ENCODE measurements at regions not wholly inside any gene's neighbourhood (a gene's known extent, or its start where the extent isn't known, plus 50 kb on each side); places are given as distances from the start of the nearest gene placed in this dataset.

GRCh38 chr11:30729187-30729713 is 143.1 kb upstream of the MPPED2 start:
- Histone ChIP-seq H3K9ac (ENCODE audit: low read depth in 1 of 2, low read length in 2 of 2) (no peak overlapping the region), H3K4me1 (ENCODE audit: control insufficient read depth in 4 of 4, insufficient read depth in 4 of 4, low read length in 3 of 4) (no peaks in the 10 kb centered on the region), H3K36me3 (ENCODE audit: control insufficient read depth in 4 of 4, insufficient read depth in 3 of 4, low read depth in 1 of 4, low read length in 3 of 4) (no peaks in the 10 kb centered on the region), H3K27me3 (ENCODE audit: control insufficient read depth in 4 of 4, insufficient read depth in 4 of 4, low read length in 3 of 4) (no peaks in the 10 kb centered on the region), H3K9me3 (ENCODE audit: control insufficient read depth in 4 of 4, low read length in 3 of 4) (no peaks in the 10 kb centered on the region), H3K4me3 (ENCODE audit: low read depth in 1 of 3, low read length in 3 of 3) (no peak overlapping the region), H3K27ac (ENCODE audit: low read depth in 1 of 2, low read length in 2 of 2) (no peak overlapping the region)
- TF ChIP-seq HNF4G (IDR thresholded peaks at IDR 0.05) (no peak), FOXA2 (IDR thresholded peaks at IDR 0.05) (no peak), GABPA (IDR thresholded peaks at IDR 0.05 in 1 of 2, conservative IDR thresholded peaks at IDR 0.05 in 1 of 2) (no peak), JUND (IDR thresholded peaks at IDR 0.05) (no peak), MAX (IDR thresholded peaks at IDR 0.05) (no peak), HNF4A (conservative IDR thresholded peaks at IDR 0.05) (no peak), YY1 (IDR thresholded peaks at IDR 0.05) (no peak), NR2F2 (IDR thresholded peaks at IDR 0.05) (no peak), RAD21 (IDR thresholded peaks at IDR 0.05) (no peak), RXRA (IDR thresholded peaks at IDR 0.05) (no peak), FOXA1 (IDR thresholded peaks at IDR 0.05) (no peak), CTCF (IDR thresholded peaks at IDR 0.05; ENCODE audit: low read depth, low read length, missing input control) (no peak), EGR1 (IDR thresholded peaks at IDR 0.05; ENCODE audit: low read depth in 2 of 2) (no peak), SP1 (IDR thresholded peaks at IDR 0.05) (no peak), REST (IDR thresholded peaks at IDR 0.05) (no peak), ZBTB33 (IDR thresholded peaks at IDR 0.05) (no peak), ATF3 (IDR thresholded peaks at IDR 0.05) (no peak), TAF1 (conservative IDR thresholded peaks at IDR 0.05) (no peak)
- 5% methylated on average over 1 of the region's 1 CpG for WGBS
- DNase-seq (ENCODE audit: low spot score), result no peak

All from liver (tissue), 8 donors.